ENCODE measurements at regions not wholly inside any gene's neighbourhood (a gene's known extent, or its start where the extent isn't known, plus 50 kb on each side); places are given as distances from the start of the nearest gene placed in this dataset.

- Histone ChIP-seq H3K4me1 (ENCODE audit: insufficient read depth) (no peaks in the 10 kb centered on the region), H3K79me2 (no peaks in the 10 kb centered on the region), H3K4me3 (no peak overlapping the region), H3K27ac (no peak overlapping the region), H3K9me2 (replicated peaks; ENCODE audit: insufficient read depth) (no peaks in the 10 kb centered on the region), H3K4me2 (no peak overlapping the region), H2AFZ (no peak overlapping the region), H3K27me3 (no peaks in the 10 kb centered on the region), H3K36me3 (replicated peaks; ENCODE audit: insufficient read depth, low read depth) (no peaks in the 10 kb centered on the region), H3K9me3 (ENCODE audit: low read depth) (no peaks in the 10 kb centered on the region), H4K20me1 (ENCODE audit: insufficient read depth, poor library complexity, severe bottlenecking) (no peaks in the 10 kb centered on the region)
- TF ChIP-seq EZH2 (IDR thresholded peaks at IDR 0.05; ENCODE audit: borderline replicate concordance) (no peak), CTCF (IDR thresholded peaks at IDR 0.05; ENCODE audit: poor library complexity) (no peak), EZH2phosphoT487 (IDR thresholded peaks at IDR 0.05; ENCODE audit: low read depth, severe bottlenecking, unreplicated experiment) (no peak)
- WGBS (ENCODE audit: low lambda C conversion rate, missing lambda C conversion rate) = 79% methylated on average over 5 of the region's 5 CpGs
- no peak for DNase-seq (ENCODE audit: low spot score)
These were observed 448.7 kb upstream of the PFKP start for GRCh38 chr10:2618690-2619089.

DNA sequence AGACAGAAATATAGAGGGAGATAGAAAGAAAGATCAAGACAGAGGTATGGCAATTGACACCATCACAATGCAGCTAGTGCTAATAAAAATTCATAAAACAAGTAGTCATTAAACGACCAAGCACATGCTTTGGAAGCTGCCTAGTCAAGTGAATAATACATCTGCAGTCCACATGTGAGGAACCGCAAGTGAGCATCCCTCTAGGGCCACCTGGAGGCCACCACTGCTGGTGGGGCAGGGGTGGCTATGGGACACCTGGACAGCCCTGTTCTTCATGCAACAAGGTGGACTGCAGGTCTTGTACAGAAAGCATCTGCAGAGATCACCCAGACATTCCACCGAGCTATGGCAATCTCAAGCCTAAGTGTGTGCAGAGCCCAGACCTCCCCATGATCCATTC, 451.1 kb upstream of the PFKP start:
- Histone ChIP-seq H3K27ac (no peak overlapping the region), H3K4me1 (ENCODE audit: insufficient read depth) (no peaks in the 10 kb centered on the region), H3K79me2 (no peaks in the 10 kb centered on the region), H3K9me3 (ENCODE audit: low read depth) (no peaks in the 10 kb centered on the region), H3K36me3 (replicated peaks; ENCODE audit: insufficient read depth, low read depth) (no peaks in the 10 kb centered on the region), H3K4me2 (no peak overlapping the region), H2AFZ (no peak overlapping the region), H3K27me3 (no peaks in the 10 kb centered on the region), H3K9me2 (replicated peaks; ENCODE audit: insufficient read depth) (no peaks in the 10 kb centered on the region), H4K20me1 (ENCODE audit: insufficient read depth, poor library complexity, severe bottlenecking) (no peaks in the 10 kb centered on the region), H3K4me3 (no peak overlapping the region)
- 68% methylated on average over 3 of the region's 3 CpGs for WGBS (ENCODE audit: low lambda C conversion rate, missing lambda C conversion rate)
- TF ChIP-seq CTCF (IDR thresholded peaks at IDR 0.05; ENCODE audit: poor library complexity) (no peak), EZH2 (IDR thresholded peaks at IDR 0.05; ENCODE audit: borderline replicate concordance) (no peak), EZH2phosphoT487 (IDR thresholded peaks at IDR 0.05; ENCODE audit: low read depth, severe bottlenecking, unreplicated experiment) (no peak)
- DNase-seq (ENCODE audit: low spot score) = no peak

GRCh38 chr10:2611603-2612002, 455.7 kb upstream of the PFKP start:
- no peaks in the 10 kb centered on the region for H3K36me3 ChIP-seq (replicated peaks; ENCODE audit: insufficient read depth, low read depth)
- H3K79me2 ChIP-seq = no peaks in the 10 kb centered on the region
- H3K9me2 ChIP-seq (replicated peaks; ENCODE audit: insufficient read depth) = no peaks in the 10 kb centered on the region
- H4K20me1 ChIP-seq (ENCODE audit: insufficient read depth, poor library complexity, severe bottlenecking) = no peaks in the 10 kb centered on the region
- WGBS (ENCODE audit: low lambda C conversion rate, missing lambda C conversion rate) = 61% methylated on average over 4 of the region's 4 CpGs
- no peak overlapping the region for H2AFZ ChIP-seq
- H3K4me2 ChIP-seq = no peak overlapping the region
- H3K27me3 ChIP-seq = no peaks in the 10 kb centered on the region
- H3K4me1 ChIP-seq (ENCODE audit: insufficient read depth) = no peaks in the 10 kb centered on the region
- no peak for DNase-seq (ENCODE audit: low spot score)
- no peak overlapping the region for H3K4me3 ChIP-seq
- no peak overlapping the region for H3K27ac ChIP-seq
- TF ChIP-seq EZH2 (IDR thresholded peaks at IDR 0.05; ENCODE audit: borderline replicate concordance) = no peak
- no peak for TF ChIP-seq CTCF (IDR thresholded peaks at IDR 0.05; ENCODE audit: poor library complexity)
- H3K9me3 ChIP-seq (ENCODE audit: low read depth) = no peaks in the 10 kb centered on the region

- no peak for DNase-seq (ENCODE audit: low spot score)
- Histone ChIP-seq H3K36me3 (replicated peaks; ENCODE audit: insufficient read depth, low read depth) (no peaks in the 10 kb centered on the region), H3K27me3 (no peaks in the 10 kb centered on the region), H3K9me2 (replicated peaks; ENCODE audit: insufficient read depth) (no peaks in the 10 kb centered on the region), H3K4me3 (no peak overlapping the region), H3K79me2 (no peaks in the 10 kb centered on the region), H2AFZ (no peak overlapping the region), H3K4me2 (no peak overlapping the region), H3K9me3 (ENCODE audit: low read depth) (no peaks in the 10 kb centered on the region), H4K20me1 (ENCODE audit: insufficient read depth, poor library complexity, severe bottlenecking) (no peaks in the 10 kb centered on the region), H3K27ac (no peak overlapping the region), H3K4me1 (ENCODE audit: insufficient read depth) (no peaks in the 10 kb centered on the region)
- no peak for TF ChIP-seq EZH2 (IDR thresholded peaks at IDR 0.05; ENCODE audit: borderline replicate concordance)
- TF ChIP-seq CTCF (IDR thresholded peaks at IDR 0.05; ENCODE audit: poor library complexity) = no peak
- no peak for TF ChIP-seq EZH2phosphoT487 (IDR thresholded peaks at IDR 0.05; ENCODE audit: low read depth, severe bottlenecking, unreplicated experiment)
- 23% methylated on average over 5 of the region's 5 CpGs for WGBS (ENCODE audit: low lambda C conversion rate, missing lambda C conversion rate)
These were observed 456.4 kb upstream of the PFKP start for GRCh38 chr10:2610946-2611345.
